NCI-H2227 (cell line): ENCODE measurements at regions not wholly inside any gene's neighbourhood (a gene's known extent, or its start where the extent isn't known, plus 50 kb on each side); places are given as distances from the start of the nearest gene placed in this dataset.
"Not testable (repeated sequence)": the region's sequence is repeated elsewhere in the genome, so short reads cannot be mapped to it uniquely, and the experiment has no call there.

Experiments
- DNase-seq: peaks from one replicate; lab custom pipeline; 2025; ENCODE audit not compliant: unreplicated experiment; lab: John Stamatoyannopoulos, UW

GRCh38 chr5:39674209-39675082, 249.7 kb upstream of the DAB2 start:
- DNase-seq: no peak

GRCh38 chr5:39671561-39671961, 246.8 kb upstream of the DAB2 start:
- no peak for DNase-seq

- no peak for DNase-seq
Measured at GRCh38 chr5:39670955-39671354, 246.2 kb upstream of the DAB2 start.

GRCh38 chr5:39670391-39670790, 245.6 kb upstream of the DAB2 start:
- DNase-seq: no peak

- DNase-seq: no peak
Measured at GRCh38 chr5:39668980-39669379, 244.2 kb upstream of the DAB2 start.

GRCh38 chr5:39665328-39665727, 240.5 kb upstream of the DAB2 start:
- no peak for DNase-seq

GRCh38 chr5:39662945-39663344, 238.2 kb upstream of the DAB2 start:
- DNase-seq: no peak

- no peak for DNase-seq
Measured at GRCh38 chr5:39661026-39661779, 236.4 kb upstream of the DAB2 start.

GRCh38 chr5:39660020-39660419, 235.2 kb upstream of the DAB2 start:
- DNase-seq: no peak

GRCh38 chr5:39658866-39659265, 234.1 kb upstream of the DAB2 start:
- no peak for DNase-seq

- DNase-seq: no peak
Measured at GRCh38 chr5:39657943-39658342, 233.2 kb upstream of the DAB2 start.

- DNase-seq: no peak
Measured at GRCh38 chr5:39656600-39656999, 231.8 kb upstream of the DAB2 start.

GRCh38 chr5:39654715-39655114, 229.9 kb upstream of the DAB2 start:
- no peak for DNase-seq

GRCh38 chr5:39652481-39652880, 227.7 kb upstream of the DAB2 start:
- not testable (repeated sequence) for DNase-seq

- no peak for DNase-seq
Measured at GRCh38 chr5:39652036-39652435, 227.3 kb upstream of the DAB2 start.

- DNase-seq: no peak
Measured at GRCh38 chr5:39650008-39650762, 225.4 kb upstream of the DAB2 start.

- DNase-seq: no peak
Measured at GRCh38 chr5:39648848-39649227, 224.1 kb upstream of the DAB2 start.

- DNase-seq: no peak
Measured at GRCh38 chr5:39648085-39648847, 223.5 kb upstream of the DAB2 start.

GRCh38 chr5:39640552-39640951, 215.8 kb upstream of the DAB2 start:
- no peak for DNase-seq

- DNase-seq: no peak
Measured at GRCh38 chr5:39639618-39640089, 214.9 kb upstream of the DAB2 start.

GRCh38 chr5:39638813-39639212, 214.0 kb upstream of the DAB2 start:
- DNase-seq: no peak
